ENCODE measurements at regions not wholly inside any gene's neighbourhood (a gene's known extent, or its start where the extent isn't known, plus 50 kb on each side); places are given as distances from the start of the nearest gene placed in this dataset.
A peak's percentile ranks its signal among the peaks of the same experiment; 100 is the strongest.
"Not testable (repeated sequence)": the region's sequence is repeated elsewhere in the genome, so short reads cannot be mapped to it uniquely, and the experiment has no call there.

DNA sequence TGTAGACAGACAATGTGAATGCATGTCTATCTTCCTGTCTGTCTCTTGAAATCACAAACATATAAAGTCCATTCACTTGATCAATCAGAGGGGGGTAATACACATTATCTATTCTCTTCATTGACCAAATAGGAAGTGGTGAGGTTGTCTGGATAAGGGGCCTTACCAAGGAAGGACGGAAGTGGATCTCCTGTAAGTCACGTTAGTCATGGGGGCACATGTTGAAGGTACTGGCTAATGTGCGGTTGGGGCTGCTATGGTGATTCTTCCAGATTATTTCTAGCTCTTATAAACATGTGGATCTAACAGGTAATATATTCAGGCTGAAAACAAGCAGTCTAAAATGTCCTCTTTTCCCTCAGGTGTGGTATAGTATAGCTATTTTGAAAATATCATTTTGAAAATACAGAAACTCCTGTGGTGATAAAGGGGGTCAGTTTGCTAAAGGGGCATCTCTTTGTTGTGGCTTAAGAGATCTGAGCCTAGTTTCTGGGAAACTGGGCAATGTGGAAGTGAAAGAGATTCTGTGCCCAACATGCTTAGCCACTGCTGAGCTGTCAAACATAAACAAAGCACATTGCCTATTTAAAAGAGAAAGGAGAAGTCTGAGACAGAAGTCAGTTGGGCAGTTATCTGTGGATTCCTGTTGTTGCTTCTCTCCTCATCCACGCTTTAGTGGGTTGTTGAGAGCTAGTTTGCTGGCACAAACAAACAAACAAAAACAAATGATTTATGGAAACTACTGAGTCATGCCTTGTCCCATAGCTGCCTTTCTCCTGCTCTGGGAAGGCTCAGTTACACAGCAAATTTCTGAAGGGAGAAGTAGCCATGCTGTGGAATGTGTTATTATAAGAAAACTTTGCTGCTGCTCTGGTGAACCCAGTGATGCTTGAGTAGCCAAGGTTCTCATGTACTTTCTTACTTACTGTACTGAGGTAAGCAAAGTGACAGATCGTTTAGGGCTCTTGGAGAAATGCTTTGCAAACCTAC is 166.9 kb downstream of the HLX start:
- Histone ChIP-seq H3K27ac (peak overlapping the region in 3 of 4 donors; percentile 31 to 51 (median 35)), H3K27me3 (no peaks in the 10 kb centered on the region), H3K4me1 (peaks cover 18 to 25% (median 20%) of the 10 kb centered on the region in 4 donors), H3K4me3 (no peak overlapping the region), H3K9me3 (no peaks in the 10 kb centered on the region), H3K36me3 (no peaks in the 10 kb centered on the region)
- ATAC-seq (ENCODE audit: low FRiP score in 2 of 2) (peak in 1 of 2 donors; percentile 81), DNase-seq (no peak)
- 62 to 74% methylated on average over 5 of the region's 5 CpGs for WGBS, 2 donors
- TF ChIP-seq EP300 (IDR thresholded peaks at IDR 0.05) (no peak), POLR2A (IDR thresholded peaks at IDR 0.05) (no peak), POLR2AphosphoS5 (IDR thresholded peaks at IDR 0.05) (no peak)
- TF ChIP-seq, protein P1, sequence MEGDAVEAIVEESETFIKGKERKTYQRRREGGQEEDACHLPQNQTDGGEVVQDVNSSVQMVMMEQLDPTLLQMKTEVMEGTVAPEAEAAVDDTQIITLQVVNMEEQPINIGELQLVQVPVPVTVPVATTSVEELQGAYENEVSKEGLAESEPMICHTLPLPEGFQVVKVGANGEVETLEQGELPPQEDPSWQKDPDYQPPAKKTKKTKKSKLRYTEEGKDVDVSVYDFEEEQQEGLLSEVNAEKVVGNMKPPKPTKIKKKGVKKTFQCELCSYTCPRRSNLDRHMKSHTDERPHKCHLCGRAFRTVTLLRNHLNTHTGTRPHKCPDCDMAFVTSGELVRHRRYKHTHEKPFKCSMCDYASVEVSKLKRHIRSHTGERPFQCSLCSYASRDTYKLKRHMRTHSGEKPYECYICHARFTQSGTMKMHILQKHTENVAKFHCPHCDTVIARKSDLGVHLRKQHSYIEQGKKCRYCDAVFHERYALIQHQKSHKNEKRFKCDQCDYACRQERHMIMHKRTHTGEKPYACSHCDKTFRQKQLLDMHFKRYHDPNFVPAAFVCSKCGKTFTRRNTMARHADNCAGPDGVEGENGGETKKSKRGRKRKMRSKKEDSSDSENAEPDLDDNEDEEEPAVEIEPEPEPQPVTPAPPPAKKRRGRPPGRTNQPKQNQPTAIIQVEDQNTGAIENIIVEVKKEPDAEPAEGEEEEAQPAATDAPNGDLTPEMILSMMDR (IDR thresholded peaks at IDR 0.05): no peak

DNA sequence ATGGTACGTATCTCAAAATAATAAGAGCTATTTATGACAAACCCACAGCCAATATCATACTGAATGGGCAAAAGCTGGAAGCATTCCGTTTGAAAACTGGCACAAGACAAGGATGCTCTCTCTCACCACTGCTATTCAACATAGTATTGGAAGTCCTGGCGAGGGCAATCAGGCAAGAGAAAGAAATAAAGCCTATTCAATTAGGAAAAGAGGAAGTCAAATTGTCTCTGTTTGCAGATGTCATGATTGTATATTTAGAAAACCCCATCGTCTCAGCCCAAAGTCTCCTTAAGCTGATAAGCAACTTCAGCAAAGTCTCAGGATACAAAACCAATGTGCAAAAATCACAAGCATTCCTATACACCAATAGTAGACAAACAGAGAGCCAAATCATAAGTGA is 172.1 kb downstream of the HLX start:
- H3K4me3 ChIP-seq; H3K27ac ChIP-seq; H3K9me3 ChIP-seq; H3K36me3 ChIP-seq; H3K27me3 ChIP-seq; DNase-seq; ATAC-seq (ENCODE audit: low FRiP score in 2 of 2): not testable (repeated sequence)
- peaks cover 15 to 18% (median 18%) of the 10 kb centered on the region in 4 donors for H3K4me1 ChIP-seq
- WGBS, 2 donors: 65 to 73% methylated on average over 4 of the region's 4 CpGs

DNA sequence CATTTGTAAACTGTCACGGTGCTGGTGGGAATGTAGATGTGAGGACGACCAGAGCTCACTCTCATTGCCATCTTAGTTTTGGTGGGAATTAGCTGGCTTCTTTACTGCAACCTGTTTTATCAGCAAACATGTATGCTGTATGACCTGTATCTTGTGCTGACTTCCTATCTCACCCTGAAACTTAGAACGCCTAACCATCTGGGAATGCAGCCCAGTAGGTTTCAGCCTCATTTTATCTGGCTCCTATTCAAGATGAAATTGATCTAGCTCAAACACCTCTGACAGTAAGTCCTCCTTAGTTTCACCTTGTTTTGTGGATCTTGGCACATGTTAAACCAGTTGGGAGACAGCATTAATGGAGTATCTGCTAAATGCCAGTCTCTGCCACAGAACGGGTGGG is 174.6 kb downstream of the HLX start:
- ATAC-seq (ENCODE audit: low FRiP score in 2 of 2) (no peak), DNase-seq (no peak)
- H3K36me3 ChIP-seq: no peaks in the 10 kb centered on the region
- no peaks in the 10 kb centered on the region for H3K4me1 ChIP-seq
- no peak overlapping the region for H3K4me3 ChIP-seq
- H3K9me3 ChIP-seq: no peaks in the 10 kb centered on the region
- TF ChIP-seq POLR2AphosphoS5 (IDR thresholded peaks at IDR 0.05): no peak
- TF ChIP-seq, protein P1 (IDR thresholded peaks at IDR 0.05): no peak
- no peak for TF ChIP-seq EP300 (IDR thresholded peaks at IDR 0.05)
- no peak for TF ChIP-seq POLR2A (IDR thresholded peaks at IDR 0.05)
- no peaks in the 10 kb centered on the region for H3K27me3 ChIP-seq
- H3K27ac ChIP-seq: no peak overlapping the region
- 62 to 70% methylated on average over 4 of the region's 4 CpGs for WGBS, 2 donors

DNA sequence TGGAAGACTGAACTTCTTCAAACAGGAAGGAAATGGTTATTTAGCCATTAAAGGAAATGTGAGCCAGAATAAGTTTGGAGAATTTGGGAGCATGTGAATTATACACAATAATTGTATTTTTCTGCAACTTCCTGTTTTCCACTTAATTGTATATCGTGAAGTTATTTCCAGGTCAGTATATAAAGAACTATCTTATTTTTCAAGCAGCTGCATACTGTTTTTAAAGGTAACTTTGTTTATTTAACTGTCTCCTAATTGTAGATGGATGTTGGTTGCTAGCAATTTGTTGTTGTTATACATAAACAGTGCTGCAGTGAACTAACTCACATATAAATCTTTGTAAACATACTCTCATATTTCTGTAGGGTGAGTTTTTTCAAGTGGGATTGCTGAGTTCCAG is 180.3 kb downstream of the HLX start:
- Histone ChIP-seq H3K9me3 (no peaks in the 10 kb centered on the region), H3K36me3 (no peaks in the 10 kb centered on the region), H3K27me3 (no peaks in the 10 kb centered on the region), H3K27ac (no peak overlapping the region), H3K4me1 (no peaks in the 10 kb centered on the region), H3K4me3 (no peak overlapping the region)
- 38 to 47% methylated on average over 1 of the region's 1 CpG for WGBS, 2 donors
- DNase-seq: no peak
- TF ChIP-seq, protein P1 (IDR thresholded peaks at IDR 0.05): no peak
- TF ChIP-seq EP300 (IDR thresholded peaks at IDR 0.05) (no peak), POLR2A (IDR thresholded peaks at IDR 0.05) (no peak), POLR2AphosphoS5 (IDR thresholded peaks at IDR 0.05) (no peak)
- no peak for ATAC-seq (ENCODE audit: low FRiP score in 2 of 2)

DNA sequence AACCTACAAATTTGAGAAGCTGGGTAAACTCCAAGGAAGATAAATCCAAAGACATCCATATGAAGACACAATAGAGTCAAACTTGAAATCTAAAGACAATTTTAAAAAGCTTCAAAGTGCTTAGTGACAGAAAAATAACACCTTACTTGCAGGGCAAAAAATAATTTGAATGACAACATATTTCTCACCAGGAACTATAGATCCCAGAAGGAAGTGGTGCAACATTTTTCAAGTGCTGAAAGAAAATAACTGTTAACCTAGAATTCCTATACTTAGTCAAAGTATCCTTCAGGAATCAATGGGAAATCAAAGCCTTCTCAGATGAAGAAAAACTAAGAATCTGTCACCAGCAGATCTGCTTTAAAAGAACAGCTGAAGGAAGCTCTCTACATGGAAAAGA is 184.4 kb downstream of the HLX start:
- H3K4me1 ChIP-seq: no peaks in the 10 kb centered on the region
- H3K36me3 ChIP-seq: no peaks in the 10 kb centered on the region
- TF ChIP-seq EP300 (IDR thresholded peaks at IDR 0.05): no peak
- TF ChIP-seq POLR2AphosphoS5 (IDR thresholded peaks at IDR 0.05): no peak
- TF ChIP-seq, protein P1 (IDR thresholded peaks at IDR 0.05): no peak
- no peak for TF ChIP-seq POLR2A (IDR thresholded peaks at IDR 0.05)
- no peak overlapping the region for H3K4me3 ChIP-seq
- no peak for ATAC-seq (ENCODE audit: low FRiP score in 2 of 2)
- H3K27me3 ChIP-seq: no peaks in the 10 kb centered on the region
- H3K27ac ChIP-seq: no peak overlapping the region
- H3K9me3 ChIP-seq: no peaks in the 10 kb centered on the region
- DNase-seq: no peak

Measured in upper lobe of left lung (tissue), 6 donors.